GM13977 (cell line): ENCODE measurements at regions not wholly inside any gene's neighbourhood (a gene's known extent, or its start where the extent isn't known, plus 50 kb on each side); places are given as distances from the start of the nearest gene placed in this dataset.

Experiments
- DNase-seq: peaks from one replicate; pipeline ENCODE4 v3.0.0; 2012; ENCODE audit warnings: low spot score
- in situ Hi-C: fragments of 300-500 bp; cut with MboI; formaldehyde crosslinking; loops from one replicate; pipeline ENCODE4 v1.12.0; 2022; ENCODE audit warnings: low sequenced_read_pairs, low pct_unique_long_range_greater_than_20kb, mixed read lengths, inconsistent platforms; ENCODE audit not compliant: unreplicated experiment
- TF ChIP-seq, protein P1 (sequence below): IDR thresholded peaks from 2 replicates; pipeline ENCODE4 v1.5.1; 2012; ENCODE audit warnings: mild to moderate bottlenecking, control low read depth; ENCODE audit not compliant: insufficient read depth; ENCODE audit errors: extremely low read depth, missing control alignments

DNA sequence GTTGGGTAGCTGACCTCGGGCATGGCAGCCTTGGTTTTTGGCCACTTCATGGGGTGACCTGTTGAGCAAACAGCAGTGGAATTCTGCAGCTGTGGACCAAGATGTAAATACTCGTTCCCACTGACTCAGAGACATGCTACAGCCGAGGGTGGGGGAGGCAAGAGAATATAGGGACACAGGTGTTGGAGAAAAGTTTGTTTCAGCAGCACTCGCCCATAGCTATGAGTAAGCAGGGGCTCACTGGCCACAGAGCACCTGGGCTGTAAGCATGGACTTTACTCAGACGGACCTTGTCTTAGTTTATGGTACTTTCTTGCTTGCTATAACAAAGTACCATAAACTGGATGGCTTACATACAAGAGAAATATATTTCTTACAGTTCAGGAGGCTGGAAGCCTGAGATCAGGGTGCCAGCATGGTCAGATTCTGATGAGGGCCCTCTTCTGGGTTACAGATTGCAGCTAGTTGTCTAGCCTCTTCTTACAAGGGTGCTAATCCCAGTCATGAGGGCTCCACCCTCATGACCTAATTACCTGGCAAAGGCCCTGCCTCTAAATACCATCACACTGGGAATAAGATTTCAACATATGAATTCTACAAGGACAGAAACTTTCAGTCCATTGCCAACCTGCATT lies 437.2 kb upstream of the DAB1 start:
- DNase-seq, result no peak
- TF ChIP-seq, protein P1, sequence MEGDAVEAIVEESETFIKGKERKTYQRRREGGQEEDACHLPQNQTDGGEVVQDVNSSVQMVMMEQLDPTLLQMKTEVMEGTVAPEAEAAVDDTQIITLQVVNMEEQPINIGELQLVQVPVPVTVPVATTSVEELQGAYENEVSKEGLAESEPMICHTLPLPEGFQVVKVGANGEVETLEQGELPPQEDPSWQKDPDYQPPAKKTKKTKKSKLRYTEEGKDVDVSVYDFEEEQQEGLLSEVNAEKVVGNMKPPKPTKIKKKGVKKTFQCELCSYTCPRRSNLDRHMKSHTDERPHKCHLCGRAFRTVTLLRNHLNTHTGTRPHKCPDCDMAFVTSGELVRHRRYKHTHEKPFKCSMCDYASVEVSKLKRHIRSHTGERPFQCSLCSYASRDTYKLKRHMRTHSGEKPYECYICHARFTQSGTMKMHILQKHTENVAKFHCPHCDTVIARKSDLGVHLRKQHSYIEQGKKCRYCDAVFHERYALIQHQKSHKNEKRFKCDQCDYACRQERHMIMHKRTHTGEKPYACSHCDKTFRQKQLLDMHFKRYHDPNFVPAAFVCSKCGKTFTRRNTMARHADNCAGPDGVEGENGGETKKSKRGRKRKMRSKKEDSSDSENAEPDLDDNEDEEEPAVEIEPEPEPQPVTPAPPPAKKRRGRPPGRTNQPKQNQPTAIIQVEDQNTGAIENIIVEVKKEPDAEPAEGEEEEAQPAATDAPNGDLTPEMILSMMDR, result no peak
- in situ Hi-C loops, result no loop called here

DNA sequence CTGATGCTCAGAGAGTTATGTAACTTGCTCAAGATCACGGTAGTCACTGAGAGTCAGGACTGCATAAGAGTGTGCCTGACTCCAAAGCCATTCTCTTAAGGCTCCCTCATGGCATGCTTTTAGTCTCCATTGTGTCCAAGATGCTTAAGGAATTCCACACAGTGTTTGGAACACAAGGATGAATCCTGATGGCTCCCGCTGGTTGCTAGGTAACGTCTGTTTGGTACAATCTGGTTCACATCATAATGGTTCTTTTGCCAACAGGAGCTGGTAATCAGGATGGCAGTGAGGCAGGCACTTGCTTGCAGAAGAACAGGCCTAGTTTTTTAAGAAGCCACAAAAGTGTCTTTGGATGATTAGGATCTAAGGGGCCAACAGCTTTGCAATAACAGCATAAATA lies 436.5 kb upstream of the DAB1 start:
- TF ChIP-seq, protein P1, result no peak
- no peak for DNase-seq
- in situ Hi-C loops, result no loop called here

DNA sequence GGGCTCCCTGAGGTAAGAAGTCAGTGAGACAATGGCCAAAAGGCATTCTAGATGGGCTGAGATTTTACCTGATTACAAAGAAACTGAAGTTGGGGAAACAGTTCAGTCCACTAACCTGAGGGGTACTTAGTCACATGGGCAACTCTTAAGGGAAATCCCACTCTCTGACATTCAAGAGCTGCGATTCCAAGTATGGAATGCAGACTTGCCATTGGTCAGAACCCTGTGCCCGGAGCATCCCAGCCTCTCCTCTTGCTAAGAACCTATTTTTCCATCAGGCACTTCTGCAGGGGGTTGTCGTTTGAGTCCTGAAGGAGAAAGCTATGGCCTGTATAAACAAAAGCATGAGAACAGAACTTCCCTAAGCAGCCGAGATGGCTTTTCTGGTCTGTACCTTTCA lies 434.9 kb upstream of the DAB1 start:
- in situ Hi-C loops, result no loop called here
- DNase-seq, result no peak
- TF ChIP-seq, protein P1, result no peak

DNA sequence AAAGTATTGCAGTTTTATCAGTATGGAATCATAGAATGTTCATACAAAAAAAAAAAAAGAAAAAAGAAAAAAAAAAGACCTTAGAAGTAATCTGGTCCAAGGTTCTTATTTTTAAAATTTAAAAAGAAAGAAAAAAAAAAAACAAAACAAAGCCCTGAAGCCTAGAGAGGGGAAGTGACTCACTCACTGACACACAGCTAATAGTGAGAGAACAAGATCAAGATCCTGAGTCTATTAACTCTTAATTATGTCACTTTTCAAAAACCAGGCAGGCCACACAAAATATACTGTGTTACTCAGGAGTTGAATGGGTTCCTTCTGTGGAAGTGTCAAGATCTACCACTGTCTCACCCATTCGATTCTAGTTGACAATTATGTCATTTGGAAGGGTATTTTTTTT lies 433.9 kb upstream of the DAB1 start:
- no peak for DNase-seq
- TF ChIP-seq, protein P1, result no peak
- in situ Hi-C loops, result no loop called here

DNA sequence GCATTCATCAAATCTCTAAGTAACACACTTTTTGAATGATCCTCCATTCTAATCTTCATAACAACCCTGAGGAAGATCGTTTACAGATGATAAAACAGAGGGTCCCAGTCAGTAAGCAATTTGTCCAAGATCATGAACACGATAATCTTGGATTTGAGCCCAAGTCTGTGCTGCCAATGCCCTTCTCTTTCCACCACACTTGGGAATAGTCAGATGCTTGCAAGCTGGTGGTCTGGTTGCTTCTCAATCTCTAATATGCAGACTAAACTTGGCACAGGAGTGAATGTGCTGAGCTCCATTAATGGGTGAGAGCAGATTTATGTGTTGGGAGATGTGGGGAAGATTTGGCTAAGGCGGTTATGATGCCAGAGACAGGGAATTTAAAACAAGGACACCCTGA lies 430.6 kb upstream of the DAB1 start:
- TF ChIP-seq, protein P1, result no peak
- in situ Hi-C loops, result no loop called here
- DNase-seq, result no peak

DNA sequence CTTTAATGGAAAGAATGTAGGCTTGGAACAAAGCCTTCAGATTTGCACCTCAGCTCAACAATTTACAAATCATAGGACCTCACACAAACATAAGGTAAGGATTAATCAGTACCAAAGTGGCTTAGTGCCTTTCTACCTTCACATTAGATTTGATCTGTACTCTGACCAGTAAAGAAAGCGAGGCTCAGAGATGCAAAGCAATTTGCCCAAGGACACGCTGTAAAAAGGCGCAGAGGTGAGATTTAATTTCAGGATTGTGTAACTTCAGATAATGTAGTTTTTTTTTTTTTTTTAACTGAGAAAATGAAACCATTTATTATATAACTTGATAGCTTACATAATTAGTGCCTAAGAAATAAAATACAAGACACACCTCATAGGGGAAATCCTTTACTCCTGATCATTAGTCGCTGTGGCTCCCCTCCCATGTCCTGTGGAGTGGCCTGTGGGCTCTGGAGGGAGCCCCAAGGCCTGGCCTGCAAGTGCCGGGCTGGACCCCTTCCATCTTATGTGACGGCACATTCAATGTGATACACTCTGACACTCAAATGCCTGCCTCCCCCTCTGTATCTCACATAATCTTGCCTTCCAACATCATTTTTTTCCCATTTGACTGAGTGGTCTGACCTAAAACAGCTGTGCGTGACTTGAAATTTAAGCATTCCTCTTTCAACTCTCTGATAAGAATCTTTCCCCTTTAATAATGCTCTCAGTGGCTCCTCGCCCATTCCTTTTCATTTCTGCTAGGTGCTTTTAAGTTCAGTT lies 426.5 kb upstream of the DAB1 start:
- in situ Hi-C loops, result no loop called here
- TF ChIP-seq, protein P1, result no peak
- DNase-seq, result no peak
